PC-3 (cell line): ENCODE measurements at regions not wholly inside any gene's neighbourhood (a gene's known extent, or its start where the extent isn't known, plus 50 kb on each side); places are given as distances from the start of the nearest gene placed in this dataset.

Experiments used
- EZH2phosphoT487 ChIP-seq: fragments of 300-600 bp; sonication (generic); IDR thresholded peaks from 2 replicates; pipeline ENCODE4 v1.6.1; 2018; ENCODE audit warnings: mild to moderate bottlenecking, antibody characterized with exemption, low read length, borderline replicate concordance
- TF ChIP-seq, protein P1 (sequence below): fragments of 300-600 bp; sonication (generic); conservative IDR thresholded peaks from 2 replicates; pipeline ENCODE4 v1.5.1; 2017; ENCODE audit warnings: antibody characterized with exemption, low read depth, mild to moderate bottlenecking, low read length

DNA sequence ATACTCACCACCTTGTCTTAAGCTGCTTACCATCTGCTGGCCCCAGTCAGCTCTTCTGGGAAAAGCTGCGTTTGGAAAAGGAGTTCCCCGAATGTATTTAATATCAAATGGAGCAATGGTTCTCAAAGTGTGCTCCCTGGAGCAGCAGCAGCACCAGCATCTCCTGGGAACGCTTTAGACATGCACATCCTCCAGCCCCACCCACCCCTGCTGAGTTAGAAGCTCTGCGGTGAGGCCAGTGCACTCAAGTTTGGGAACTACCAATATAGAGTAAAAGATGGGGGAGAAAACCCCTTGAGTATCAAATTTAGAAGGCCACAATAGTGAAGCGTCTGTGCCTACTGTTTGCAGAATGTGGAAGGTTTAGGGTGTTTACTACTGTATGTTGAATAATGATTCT lies 124.0 kb upstream of the TOPAZ1 start:
- TF ChIP-seq, protein P1, sequence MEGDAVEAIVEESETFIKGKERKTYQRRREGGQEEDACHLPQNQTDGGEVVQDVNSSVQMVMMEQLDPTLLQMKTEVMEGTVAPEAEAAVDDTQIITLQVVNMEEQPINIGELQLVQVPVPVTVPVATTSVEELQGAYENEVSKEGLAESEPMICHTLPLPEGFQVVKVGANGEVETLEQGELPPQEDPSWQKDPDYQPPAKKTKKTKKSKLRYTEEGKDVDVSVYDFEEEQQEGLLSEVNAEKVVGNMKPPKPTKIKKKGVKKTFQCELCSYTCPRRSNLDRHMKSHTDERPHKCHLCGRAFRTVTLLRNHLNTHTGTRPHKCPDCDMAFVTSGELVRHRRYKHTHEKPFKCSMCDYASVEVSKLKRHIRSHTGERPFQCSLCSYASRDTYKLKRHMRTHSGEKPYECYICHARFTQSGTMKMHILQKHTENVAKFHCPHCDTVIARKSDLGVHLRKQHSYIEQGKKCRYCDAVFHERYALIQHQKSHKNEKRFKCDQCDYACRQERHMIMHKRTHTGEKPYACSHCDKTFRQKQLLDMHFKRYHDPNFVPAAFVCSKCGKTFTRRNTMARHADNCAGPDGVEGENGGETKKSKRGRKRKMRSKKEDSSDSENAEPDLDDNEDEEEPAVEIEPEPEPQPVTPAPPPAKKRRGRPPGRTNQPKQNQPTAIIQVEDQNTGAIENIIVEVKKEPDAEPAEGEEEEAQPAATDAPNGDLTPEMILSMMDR = no peak
- TF ChIP-seq EZH2phosphoT487 = no peak
